ENCODE measurements at regions not wholly inside any gene's neighbourhood (a gene's known extent, or its start where the extent isn't known, plus 50 kb on each side); places are given as distances from the start of the nearest gene placed in this dataset.
A peak's percentile ranks its signal among the peaks of the same experiment; 100 is the strongest.

GRCh38 chr4:41384992-41385391 is 128.3 kb downstream of the UCHL1 start:
- no peak overlapping the region for H3K27ac ChIP-seq

GRCh38 chr4:41385481-41385880 is 128.8 kb downstream of the UCHL1 start:
- no peak for TF ChIP-seq POLR2AphosphoS5 (IDR thresholded peaks at IDR 0.05)
- no peak for TF ChIP-seq POLR2A (IDR thresholded peaks at IDR 0.05)
- no peak for TF ChIP-seq CTCF (IDR thresholded peaks at IDR 0.05)
- Histone ChIP-seq H3K9me3 (no peaks in the 10 kb centered on the region), H3K4me1 (replicated peaks) (peaks cover 4% of the 10 kb centered on the region), H3K27me3 (replicated peaks; ENCODE audit: insufficient read depth) (no peaks in the 10 kb centered on the region), H3K27ac (no peak overlapping the region), H3K4me3 (no peak overlapping the region), H3K36me3 (no peaks in the 10 kb centered on the region)
- intact Hi-C loops (cut with DNase I): no loop called here
- WGBS: 79% methylated on average over 1 of the region's 1 CpG
- DNase-seq (ENCODE audit: low spot score): no peak

More at GRCh38 chr4:41384992-41385391, 128.3 kb downstream of the UCHL1 start:
- TF ChIP-seq CTCF (IDR thresholded peaks at IDR 0.05): no peak
- TF ChIP-seq POLR2AphosphoS5 (IDR thresholded peaks at IDR 0.05): peak; percentile 5
- TF ChIP-seq POLR2A (IDR thresholded peaks at IDR 0.05): no peak
- no peaks in the 10 kb centered on the region for H3K27me3 ChIP-seq (replicated peaks; ENCODE audit: insufficient read depth)
- H3K9me3 ChIP-seq: no peaks in the 10 kb centered on the region
- H3K36me3 ChIP-seq: no peaks in the 10 kb centered on the region
- WGBS: 71% methylated on average over 1 of the region's 1 CpG
- no peak overlapping the region for H3K4me3 ChIP-seq
- intact Hi-C loops (cut with DNase I): no loop called here
- DNase-seq (ENCODE audit: low spot score): peak; percentile 26
- H3K4me1 ChIP-seq (replicated peaks): peaks cover 4% of the 10 kb centered on the region

- TF ChIP-seq POLR2AphosphoS5 (IDR thresholded peaks at IDR 0.05) (no peak), POLR2A (IDR thresholded peaks at IDR 0.05) (no peak), CTCF (IDR thresholded peaks at IDR 0.05) (no peak)
Observed at GRCh38 chr4:41388080-41388479, 131.4 kb downstream of the UCHL1 start.

GRCh38 chr4:41389356-41389755 is 132.6 kb downstream of the UCHL1 start:
- intact Hi-C loops (cut with DNase I): no loop called here
- WGBS: 84% methylated on average over 3 of the region's 3 CpGs
- no peak overlapping the region for H3K27ac ChIP-seq
- H3K36me3 ChIP-seq: no peaks in the 10 kb centered on the region
- no peak overlapping the region for H3K4me3 ChIP-seq
- no peaks in the 10 kb centered on the region for H3K27me3 ChIP-seq (replicated peaks; ENCODE audit: insufficient read depth)
- no peaks in the 10 kb centered on the region for H3K4me1 ChIP-seq (replicated peaks)
- H3K9me3 ChIP-seq: no peaks in the 10 kb centered on the region
- no peak for DNase-seq (ENCODE audit: low spot score)
- TF ChIP-seq POLR2AphosphoS5 (IDR thresholded peaks at IDR 0.05) (no peak), CTCF (IDR thresholded peaks at IDR 0.05) (no peak)

More at GRCh38 chr4:41388080-41388479, 131.4 kb downstream of the UCHL1 start:
- H3K4me3 ChIP-seq: no peak overlapping the region
- no peak overlapping the region for H3K27ac ChIP-seq
- no peaks in the 10 kb centered on the region for H3K9me3 ChIP-seq
- no peaks in the 10 kb centered on the region for H3K27me3 ChIP-seq (replicated peaks; ENCODE audit: insufficient read depth)
- H3K4me1 ChIP-seq (replicated peaks): no peaks in the 10 kb centered on the region
- DNase-seq (ENCODE audit: low spot score): no peak
- intact Hi-C loops (cut with DNase I): no loop called here
- WGBS: 97% methylated on average over 2 of the region's 2 CpGs
- H3K36me3 ChIP-seq: no peaks in the 10 kb centered on the region

GRCh38 chr4:41390661-41391060 is 133.9 kb downstream of the UCHL1 start:
- no peaks in the 10 kb centered on the region for H3K27me3 ChIP-seq (replicated peaks; ENCODE audit: insufficient read depth)
- H3K9me3 ChIP-seq: no peaks in the 10 kb centered on the region
- intact Hi-C loops (cut with DNase I): no loop called here
- H3K4me3 ChIP-seq: no peak overlapping the region
- DNase-seq (ENCODE audit: low spot score): no peak
- TF ChIP-seq POLR2AphosphoS5 (IDR thresholded peaks at IDR 0.05) (no peak), POLR2A (IDR thresholded peaks at IDR 0.05) (no peak), CTCF (IDR thresholded peaks at IDR 0.05) (no peak)
- no peak overlapping the region for H3K27ac ChIP-seq
- no peaks in the 10 kb centered on the region for H3K36me3 ChIP-seq
- 80% methylated on average over 2 of the region's 2 CpGs for WGBS
- H3K4me1 ChIP-seq (replicated peaks): no peaks in the 10 kb centered on the region

Measured in prostate gland (tissue), 2 donors.